Glutamatergic neuron (in vitro differentiated cells): ENCODE measurements at regions not wholly inside any gene's neighbourhood (a gene's known extent, or its start where the extent isn't known, plus 50 kb on each side); places are given as distances from the start of the nearest gene placed in this dataset.

Experiments
- DNase-seq: peaks from one replicate; pipeline ENCODE4 v3.0.0; 2022
- H3K27ac Mint-ChIP-seq: one replicate; pipeline ENCODE4 v1.8.0; 2020; ENCODE audit warnings: mild to moderate bottlenecking, mixed read lengths, inconsistent platforms; ENCODE audit not compliant: unreplicated experiment
- H3K27me3 Mint-ChIP-seq: one replicate; pipeline ENCODE4 v1.8.0; 2020; ENCODE audit warnings: mild to moderate bottlenecking, moderate library complexity, mixed read lengths, inconsistent platforms; ENCODE audit not compliant: unreplicated experiment
- H3K36me3 Mint-ChIP-seq: one replicate; pipeline ENCODE4 v1.8.0; 2020; ENCODE audit warnings: mild to moderate bottlenecking, mixed read lengths, inconsistent platforms; ENCODE audit not compliant: unreplicated experiment
- H3K4me1 Mint-ChIP-seq: one replicate; pipeline ENCODE4 v1.8.0; 2020; ENCODE audit warnings: mild to moderate bottlenecking, low read depth, mixed read lengths, inconsistent platforms; ENCODE audit not compliant: unreplicated experiment
- H3K4me3 Mint-ChIP-seq: one replicate; pipeline ENCODE4 v1.8.0; 2020; ENCODE audit warnings: mild to moderate bottlenecking, mixed read lengths, inconsistent platforms; ENCODE audit not compliant: unreplicated experiment
- H3K9me3 Mint-ChIP-seq: one replicate; pipeline ENCODE4 v1.8.0; 2020; ENCODE audit warnings: mild to moderate bottlenecking, moderate library complexity, mixed read lengths, inconsistent platforms; ENCODE audit not compliant: unreplicated experiment
- TF ChIP-seq, protein P1 (sequence below): fragments of 200-600 bp; sonication (generic); IDR thresholded peaks from one replicate; pipeline ENCODE4 v1.5.0; 2021; ENCODE audit not compliant: partially characterized antibody, unreplicated experiment

GRCh38 chr3:18510947-18511346 lies 85.8 kb upstream of the SATB1 start:
- DNase-seq: no peak
- H3K9me3 Mint-ChIP-seq: no peaks in the 10 kb centered on the region
- H3K36me3 Mint-ChIP-seq: no peaks in the 10 kb centered on the region
- H3K4me3 Mint-ChIP-seq: no peak overlapping the region
- TF ChIP-seq, protein P1, sequence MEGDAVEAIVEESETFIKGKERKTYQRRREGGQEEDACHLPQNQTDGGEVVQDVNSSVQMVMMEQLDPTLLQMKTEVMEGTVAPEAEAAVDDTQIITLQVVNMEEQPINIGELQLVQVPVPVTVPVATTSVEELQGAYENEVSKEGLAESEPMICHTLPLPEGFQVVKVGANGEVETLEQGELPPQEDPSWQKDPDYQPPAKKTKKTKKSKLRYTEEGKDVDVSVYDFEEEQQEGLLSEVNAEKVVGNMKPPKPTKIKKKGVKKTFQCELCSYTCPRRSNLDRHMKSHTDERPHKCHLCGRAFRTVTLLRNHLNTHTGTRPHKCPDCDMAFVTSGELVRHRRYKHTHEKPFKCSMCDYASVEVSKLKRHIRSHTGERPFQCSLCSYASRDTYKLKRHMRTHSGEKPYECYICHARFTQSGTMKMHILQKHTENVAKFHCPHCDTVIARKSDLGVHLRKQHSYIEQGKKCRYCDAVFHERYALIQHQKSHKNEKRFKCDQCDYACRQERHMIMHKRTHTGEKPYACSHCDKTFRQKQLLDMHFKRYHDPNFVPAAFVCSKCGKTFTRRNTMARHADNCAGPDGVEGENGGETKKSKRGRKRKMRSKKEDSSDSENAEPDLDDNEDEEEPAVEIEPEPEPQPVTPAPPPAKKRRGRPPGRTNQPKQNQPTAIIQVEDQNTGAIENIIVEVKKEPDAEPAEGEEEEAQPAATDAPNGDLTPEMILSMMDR: no peak
- H3K27ac Mint-ChIP-seq: no peak overlapping the region
- H3K27me3 Mint-ChIP-seq: no peaks in the 10 kb centered on the region
- no peaks in the 10 kb centered on the region for H3K4me1 Mint-ChIP-seq

GRCh38 chr3:18507333-18507732 lies 82.2 kb upstream of the SATB1 start:
- Mint-ChIP-seq H3K27me3 (no peaks in the 10 kb centered on the region), H3K27ac (no peak overlapping the region), H3K4me3 (no peak overlapping the region), H3K36me3 (no peaks in the 10 kb centered on the region), H3K4me1 (no peaks in the 10 kb centered on the region), H3K9me3 (no peaks in the 10 kb centered on the region)
- DNase-seq: no peak
- TF ChIP-seq, protein P1: no peak

GRCh38 chr3:18505056-18505455 lies 79.9 kb upstream of the SATB1 start:
- H3K9me3 Mint-ChIP-seq: no peaks in the 10 kb centered on the region
- DNase-seq: no peak
- H3K4me1 Mint-ChIP-seq: no peaks in the 10 kb centered on the region
- H3K4me3 Mint-ChIP-seq: no peak overlapping the region
- no peaks in the 10 kb centered on the region for H3K27me3 Mint-ChIP-seq
- no peak overlapping the region for H3K27ac Mint-ChIP-seq
- no peaks in the 10 kb centered on the region for H3K36me3 Mint-ChIP-seq
- TF ChIP-seq, protein P1: no peak

GRCh38 chr3:18501679-18502343 lies 76.7 kb upstream of the SATB1 start:
- Mint-ChIP-seq H3K27me3 (no peaks in the 10 kb centered on the region), H3K9me3 (no peaks in the 10 kb centered on the region), H3K4me1 (no peaks in the 10 kb centered on the region), H3K4me3 (no peak overlapping the region), H3K27ac (no peak overlapping the region), H3K36me3 (no peaks in the 10 kb centered on the region)
- TF ChIP-seq, protein P1: no peak
- DNase-seq: no peak

- Mint-ChIP-seq H3K27me3 (no peaks in the 10 kb centered on the region), H3K27ac (no peak overlapping the region), H3K4me3 (no peak overlapping the region), H3K36me3 (no peaks in the 10 kb centered on the region), H3K9me3 (no peaks in the 10 kb centered on the region), H3K4me1 (peaks cover under 1% of the 10 kb centered on the region)
- DNase-seq: no peak
- TF ChIP-seq, protein P1: no peak
Observed at GRCh38 chr3:18500322-18500721, 75.2 kb upstream of the SATB1 start.
